ENCODE measurements at regions not wholly inside any gene's neighbourhood (a gene's known extent, or its start where the extent isn't known, plus 50 kb on each side); places are given as distances from the start of the nearest gene placed in this dataset.

DNA sequence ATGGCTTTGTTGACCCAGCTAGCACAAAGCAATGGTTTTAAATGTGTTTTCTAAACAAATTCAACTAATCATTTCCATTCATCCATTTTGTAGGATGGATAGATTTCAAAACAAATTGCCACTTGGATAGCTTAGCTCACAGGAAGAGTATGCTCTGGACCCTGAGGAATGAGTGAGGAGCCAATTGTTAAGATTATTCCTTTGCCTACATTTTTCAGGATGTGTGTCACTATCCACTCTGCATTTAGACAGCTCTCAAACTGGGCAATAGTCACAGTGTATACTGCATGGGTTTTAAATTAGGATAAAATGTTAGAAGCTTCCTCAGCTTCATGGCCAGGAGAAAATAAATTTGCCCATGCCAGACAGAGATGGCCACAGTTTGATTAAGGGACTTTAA, 605.6 kb upstream of the TEX47 start:
- no peak overlapping the region for H3K4me3 Mint-ChIP-seq
- H3K36me3 Mint-ChIP-seq = no peaks in the 10 kb centered on the region
- no peak for ATAC-seq
- no peak overlapping the region for H3K27ac Mint-ChIP-seq
- peaks cover 4% of the 10 kb centered on the region for H3K9me3 Mint-ChIP-seq
- no peaks in the 10 kb centered on the region for H3K27me3 Mint-ChIP-seq
- H3K4me1 Mint-ChIP-seq = no peaks in the 10 kb centered on the region

- Mint-ChIP-seq H3K4me3 (no peak overlapping the region), H3K9me3 (peaks cover 4% of the 10 kb centered on the region), H3K4me1 (no peaks in the 10 kb centered on the region), H3K27ac (no peak overlapping the region), H3K27me3 (no peaks in the 10 kb centered on the region), H3K36me3 (no peaks in the 10 kb centered on the region)
- no peak for ATAC-seq
These were observed 606.2 kb upstream of the TEX47 start for GRCh38 chr7:89401690-89402089.

- Mint-ChIP-seq H3K4me1 (no peaks in the 10 kb centered on the region), H3K9me3 (no peaks in the 10 kb centered on the region), H3K36me3 (no peaks in the 10 kb centered on the region), H3K27me3 (no peaks in the 10 kb centered on the region), H3K27ac (no peak overlapping the region), H3K4me3 (no peak overlapping the region)
- no peak for ATAC-seq
These were observed 656.4 kb upstream of the TEX47 start for GRCh38 chr7:89451911-89452310.

GRCh38 chr7:89456556-89456955, 661.0 kb upstream of the TEX47 start:
- Mint-ChIP-seq H3K27me3 (no peaks in the 10 kb centered on the region), H3K27ac (no peak overlapping the region), H3K4me3 (no peak overlapping the region), H3K36me3 (no peaks in the 10 kb centered on the region), H3K4me1 (no peaks in the 10 kb centered on the region), H3K9me3 (no peaks in the 10 kb centered on the region)
- ATAC-seq = no peak

DNA sequence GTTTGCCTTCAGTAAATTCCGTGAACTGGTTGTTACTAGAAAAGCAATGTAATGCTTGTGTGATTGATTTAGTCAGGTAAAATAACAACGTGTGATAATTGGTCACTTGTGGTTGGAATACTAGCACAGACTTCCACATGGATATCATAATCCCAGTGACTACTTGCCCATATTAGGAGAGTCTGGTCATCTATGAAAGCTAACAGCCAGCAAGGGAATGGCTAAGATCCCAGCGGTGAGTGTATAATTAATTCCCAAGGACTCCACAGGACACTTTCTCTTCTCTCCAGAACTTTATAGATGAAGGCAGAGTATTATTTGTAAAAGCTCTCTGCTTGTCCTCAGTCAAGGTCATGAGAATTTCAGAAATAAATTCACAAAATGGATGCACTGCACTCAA, 662.6 kb upstream of the TEX47 start:
- no peak for ATAC-seq
- no peak overlapping the region for H3K27ac Mint-ChIP-seq

DNA sequence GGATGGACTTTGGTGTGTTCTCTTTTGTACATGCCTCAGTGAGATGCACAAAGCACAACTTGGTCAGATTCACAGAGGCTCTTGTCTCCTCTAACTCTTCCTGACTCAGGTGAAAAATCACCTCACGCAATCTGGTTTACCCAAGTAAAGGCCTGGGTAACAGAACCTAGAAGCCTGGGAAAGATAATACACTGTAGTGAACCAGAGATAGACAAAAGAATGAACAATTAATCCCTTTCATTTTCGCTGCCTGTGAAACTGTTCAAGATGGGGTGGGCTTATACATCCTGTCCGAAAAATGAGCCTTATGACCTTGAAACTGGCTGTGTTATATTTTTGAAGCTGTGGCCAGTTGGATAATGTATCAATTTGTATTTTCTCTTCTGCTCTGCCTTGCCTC, 678.9 kb upstream of the TEX47 start:
- no peaks in the 10 kb centered on the region for H3K27me3 Mint-ChIP-seq
- no peak for ATAC-seq
- H3K36me3 Mint-ChIP-seq = no peaks in the 10 kb centered on the region
- no peaks in the 10 kb centered on the region for H3K4me1 Mint-ChIP-seq
- H3K27ac Mint-ChIP-seq = no peak overlapping the region
- no peak overlapping the region for H3K4me3 Mint-ChIP-seq
- H3K9me3 Mint-ChIP-seq = peaks cover 5% of the 10 kb centered on the region

More for the DNA sequence above, 662.6 kb upstream of the TEX47 start:
- Mint-ChIP-seq H3K27me3 (no peaks in the 10 kb centered on the region), H3K36me3 (no peaks in the 10 kb centered on the region), H3K4me3 (no peak overlapping the region), H3K4me1 (no peaks in the 10 kb centered on the region), H3K9me3 (no peaks in the 10 kb centered on the region)

DNA sequence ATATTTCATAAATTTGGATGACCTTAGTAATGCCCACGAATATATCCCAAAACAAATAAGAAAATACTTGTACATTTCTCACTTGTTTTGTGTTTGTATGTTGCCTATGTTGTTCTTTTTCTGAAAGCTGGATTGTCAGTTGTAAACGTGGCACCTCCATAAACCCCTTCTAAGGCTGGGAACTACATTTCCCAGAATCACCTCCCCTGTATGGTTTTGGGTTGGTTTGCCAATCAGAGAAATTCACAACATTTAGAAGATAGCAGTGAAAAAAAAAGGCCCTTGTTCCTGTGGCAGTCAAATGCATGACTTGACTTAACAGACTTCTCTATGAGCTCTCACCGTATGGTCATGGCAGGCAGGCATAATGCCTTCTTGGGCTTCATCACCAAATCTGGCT, 676.3 kb upstream of the STEAP1 start:
- H3K27ac Mint-ChIP-seq = no peak overlapping the region
- H3K36me3 Mint-ChIP-seq = no peaks in the 10 kb centered on the region
- no peaks in the 10 kb centered on the region for H3K4me1 Mint-ChIP-seq
- H3K4me3 Mint-ChIP-seq = no peak overlapping the region
- ATAC-seq = no peak
- H3K27me3 Mint-ChIP-seq = no peaks in the 10 kb centered on the region
- peaks cover 3% of the 10 kb centered on the region for H3K9me3 Mint-ChIP-seq

GRCh38 chr7:89495704-89496103, 658.6 kb upstream of the STEAP1 start:
- H3K4me3 Mint-ChIP-seq = no peak overlapping the region
- no peaks in the 10 kb centered on the region for H3K27me3 Mint-ChIP-seq
- no peak for ATAC-seq
- H3K36me3 Mint-ChIP-seq = no peaks in the 10 kb centered on the region
- peaks cover 2% of the 10 kb centered on the region for H3K9me3 Mint-ChIP-seq
- H3K27ac Mint-ChIP-seq = no peak overlapping the region
- no peaks in the 10 kb centered on the region for H3K4me1 Mint-ChIP-seq

GRCh38 chr7:89500084-89500483, 654.2 kb upstream of the STEAP1 start:
- no peaks in the 10 kb centered on the region for H3K4me1 Mint-ChIP-seq
- H3K9me3 Mint-ChIP-seq = no peaks in the 10 kb centered on the region
- H3K27ac Mint-ChIP-seq = no peak overlapping the region
- H3K36me3 Mint-ChIP-seq = no peaks in the 10 kb centered on the region
- no peak overlapping the region for H3K4me3 Mint-ChIP-seq
- ATAC-seq = no peak
- H3K27me3 Mint-ChIP-seq = no peaks in the 10 kb centered on the region

GRCh38 chr7:89503281-89503680, 651.0 kb upstream of the STEAP1 start:
- Mint-ChIP-seq H3K4me3 (no peak overlapping the region), H3K27ac (no peak overlapping the region), H3K27me3 (no peaks in the 10 kb centered on the region), H3K4me1 (no peaks in the 10 kb centered on the region), H3K36me3 (no peaks in the 10 kb centered on the region), H3K9me3 (no peaks in the 10 kb centered on the region)
- ATAC-seq = no peak

GRCh38 chr7:89507034-89507433, 647.2 kb upstream of the STEAP1 start:
- H3K9me3 Mint-ChIP-seq = no peaks in the 10 kb centered on the region
- H3K27ac Mint-ChIP-seq = no peak overlapping the region
- H3K36me3 Mint-ChIP-seq = no peaks in the 10 kb centered on the region
- no peaks in the 10 kb centered on the region for H3K4me1 Mint-ChIP-seq
- no peak overlapping the region for H3K4me3 Mint-ChIP-seq
- ATAC-seq = no peak
- no peaks in the 10 kb centered on the region for H3K27me3 Mint-ChIP-seq

DNA sequence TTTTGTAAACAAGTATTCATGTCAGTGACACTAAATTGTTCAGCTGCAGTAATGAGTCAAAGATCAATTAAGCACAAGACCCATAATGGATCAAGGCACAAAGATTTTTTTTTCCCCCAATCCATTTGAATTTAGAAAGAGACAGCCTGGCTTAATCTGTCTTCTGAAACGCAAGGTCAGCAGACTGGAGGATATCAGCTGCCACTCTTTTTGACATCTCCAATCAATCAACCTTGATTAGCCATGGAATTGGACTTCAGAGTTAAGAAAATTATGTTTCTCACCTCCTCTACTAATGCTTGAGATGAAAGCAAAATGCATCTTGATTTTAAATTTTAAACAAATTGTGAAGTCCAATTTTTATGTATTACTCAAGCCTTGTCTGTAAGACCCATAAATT, 642.4 kb upstream of the STEAP1 start:
- no peak for ATAC-seq
- Mint-ChIP-seq H3K9me3 (peaks cover 4% of the 10 kb centered on the region), H3K4me1 (no peaks in the 10 kb centered on the region), H3K27ac (no peak overlapping the region), H3K36me3 (no peaks in the 10 kb centered on the region), H3K4me3 (no peak overlapping the region), H3K27me3 (no peaks in the 10 kb centered on the region)

GRCh38 chr7:89514970-89515369, 639.3 kb upstream of the STEAP1 start:
- H3K4me1 Mint-ChIP-seq = no peaks in the 10 kb centered on the region
- no peaks in the 10 kb centered on the region for H3K27me3 Mint-ChIP-seq
- H3K36me3 Mint-ChIP-seq = no peaks in the 10 kb centered on the region
- no peak overlapping the region for H3K27ac Mint-ChIP-seq
- H3K4me3 Mint-ChIP-seq = no peak overlapping the region
- no peak for ATAC-seq
- H3K9me3 Mint-ChIP-seq = peaks cover 9% of the 10 kb centered on the region

GRCh38 chr7:89517815-89518214, 636.5 kb upstream of the STEAP1 start:
- H3K36me3 Mint-ChIP-seq = no peaks in the 10 kb centered on the region

GRCh38 chr7:89549768-89550167, 604.5 kb upstream of the STEAP1 start:
- no peak overlapping the region for H3K4me3 Mint-ChIP-seq
- no peaks in the 10 kb centered on the region for H3K27me3 Mint-ChIP-seq
- H3K27ac Mint-ChIP-seq = no peak overlapping the region
- no peaks in the 10 kb centered on the region for H3K36me3 Mint-ChIP-seq
- ATAC-seq = peak; percentile 45
- H3K4me1 Mint-ChIP-seq = no peaks in the 10 kb centered on the region
- H3K9me3 Mint-ChIP-seq = peaks cover 3% of the 10 kb centered on the region

More at GRCh38 chr7:89517815-89518214, 636.5 kb upstream of the STEAP1 start:
- Mint-ChIP-seq H3K27me3 (no peaks in the 10 kb centered on the region), H3K4me3 (no peak overlapping the region), H3K27ac (no peak overlapping the region), H3K4me1 (no peaks in the 10 kb centered on the region), H3K9me3 (peaks cover 5% of the 10 kb centered on the region)
- ATAC-seq = no peak

- ATAC-seq = no peak
- H3K4me3 Mint-ChIP-seq = no peak overlapping the region
- H3K4me1 Mint-ChIP-seq = no peaks in the 10 kb centered on the region
- no peaks in the 10 kb centered on the region for H3K36me3 Mint-ChIP-seq
- H3K27me3 Mint-ChIP-seq = no peaks in the 10 kb centered on the region
- H3K9me3 Mint-ChIP-seq = no peaks in the 10 kb centered on the region
- H3K27ac Mint-ChIP-seq = no peak overlapping the region
These were observed 600.1 kb upstream of the STEAP1 start for GRCh38 chr7:89554209-89554608.

GRCh38 chr7:89559596-89559995, 594.7 kb upstream of the STEAP1 start:
- H3K27ac Mint-ChIP-seq = no peak overlapping the region
- peaks cover 3% of the 10 kb centered on the region for H3K9me3 Mint-ChIP-seq
- H3K36me3 Mint-ChIP-seq = no peaks in the 10 kb centered on the region
- H3K27me3 Mint-ChIP-seq = no peaks in the 10 kb centered on the region
- no peak for ATAC-seq
- H3K4me3 Mint-ChIP-seq = no peak overlapping the region
- no peaks in the 10 kb centered on the region for H3K4me1 Mint-ChIP-seq
